ENCODE measurements at regions not wholly inside any gene's neighbourhood (a gene's known extent, or its start where the extent isn't known, plus 50 kb on each side); places are given as distances from the start of the nearest gene placed in this dataset.
A peak's percentile ranks its signal among the peaks of the same experiment; 100 is the strongest.
"Not testable (repeated sequence)": the region's sequence is repeated elsewhere in the genome, so short reads cannot be mapped to it uniquely, and the experiment has no call there.

DNA sequence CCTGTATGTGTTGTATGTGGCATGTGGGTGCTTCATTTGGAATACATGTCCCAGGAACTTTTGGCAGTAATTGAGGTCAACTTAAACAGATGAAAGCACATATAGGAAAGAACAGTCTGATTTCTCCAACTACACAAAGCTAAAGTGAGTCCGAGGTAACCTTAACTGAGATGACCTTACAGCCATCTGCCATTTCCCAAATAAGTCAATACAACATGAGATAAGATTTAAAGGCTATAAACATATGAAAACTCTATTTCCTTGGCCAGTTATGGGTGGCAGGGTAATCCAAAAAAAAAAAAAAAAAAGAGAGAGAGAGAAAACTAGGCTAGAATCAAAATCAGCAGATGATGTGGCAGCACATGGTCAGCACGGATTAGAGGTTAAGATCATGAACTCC lies 1068.3 kb downstream of the KHDRBS2 start:
- DNase-seq (ENCODE audit: low read depth): no peak

GRCh38 chr6:61210549-61210948 lies 1075.5 kb downstream of the KHDRBS2 start:
- DNase-seq (ENCODE audit: low read depth): no peak

- no peak for DNase-seq (ENCODE audit: low read depth)
Measured at GRCh38 chr6:61203966-61204496, 1082.0 kb downstream of the KHDRBS2 start.

DNA sequence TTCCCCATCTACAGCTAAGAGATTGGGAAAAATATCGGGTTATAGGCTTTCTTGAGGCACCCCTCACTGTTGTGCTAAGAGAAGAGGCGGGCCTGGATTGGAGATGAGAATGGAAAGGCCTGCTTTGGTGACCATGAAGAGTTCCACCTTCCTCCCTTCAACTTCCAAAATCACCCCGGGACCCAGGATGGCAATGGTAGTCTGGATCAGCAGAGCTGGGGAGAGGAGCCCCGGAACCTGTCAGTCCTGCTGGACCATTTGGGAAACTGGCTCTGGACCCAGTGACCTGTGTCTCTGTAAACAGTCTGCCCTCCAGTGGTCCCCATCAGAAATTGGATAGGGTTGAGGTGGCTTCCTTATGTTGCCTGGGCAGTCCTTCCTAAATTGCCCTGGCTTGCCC lies 1085.6 kb downstream of the KHDRBS2 start:
- no peak for DNase-seq (ENCODE audit: low read depth)

DNA sequence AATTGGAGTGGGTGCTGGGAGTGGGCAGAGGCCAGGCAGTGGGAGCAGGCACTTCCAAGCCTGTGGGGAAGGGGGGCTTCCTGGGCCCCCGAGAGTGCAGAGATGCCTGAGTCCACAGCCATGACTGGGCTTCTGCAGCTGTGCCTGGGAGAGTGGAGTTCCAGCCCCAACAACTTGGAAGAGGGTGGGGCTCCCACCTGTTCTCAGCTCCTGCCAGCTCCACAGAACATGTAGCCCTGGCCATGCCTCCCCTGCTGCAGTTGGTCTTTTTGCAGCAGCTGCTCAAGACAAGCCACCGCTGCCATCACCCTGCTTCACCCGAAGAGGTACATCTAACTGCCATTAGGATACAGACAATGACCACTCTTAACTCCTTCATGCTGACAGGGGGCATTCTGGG lies 1092.3 kb downstream of the KHDRBS2 start:
- peak; percentile 2 for DNase-seq (ENCODE audit: low read depth)

GRCh38 chr6:61192610-61193009 lies 1093.4 kb downstream of the KHDRBS2 start:
- no peak for DNase-seq (ENCODE audit: low read depth)

- DNase-seq (ENCODE audit: low read depth): no peak
Measured at GRCh38 chr6:61168878-61169277, 1117.1 kb downstream of the KHDRBS2 start.

DNA sequence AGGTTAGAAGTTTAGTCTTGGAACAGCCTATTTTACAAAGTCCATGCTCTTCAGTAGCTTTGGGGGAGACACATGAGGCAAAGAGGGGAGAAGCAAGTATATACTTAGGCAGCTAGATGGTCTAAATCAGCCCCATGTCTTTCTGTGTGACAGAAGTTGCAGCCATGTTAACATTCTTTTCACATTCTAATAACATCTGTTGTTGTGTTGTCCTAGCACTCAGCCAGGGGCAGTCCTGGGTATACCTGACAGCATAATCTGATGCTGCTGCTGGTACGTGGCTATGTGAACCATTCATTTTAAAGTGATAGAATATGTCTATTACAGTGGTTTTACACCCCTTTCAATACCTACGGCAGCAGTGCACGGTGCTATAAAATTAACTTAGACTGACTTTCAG lies 1137.0 kb downstream of the KHDRBS2 start:
- not testable (repeated sequence) for DNase-seq (ENCODE audit: low read depth)

DNA sequence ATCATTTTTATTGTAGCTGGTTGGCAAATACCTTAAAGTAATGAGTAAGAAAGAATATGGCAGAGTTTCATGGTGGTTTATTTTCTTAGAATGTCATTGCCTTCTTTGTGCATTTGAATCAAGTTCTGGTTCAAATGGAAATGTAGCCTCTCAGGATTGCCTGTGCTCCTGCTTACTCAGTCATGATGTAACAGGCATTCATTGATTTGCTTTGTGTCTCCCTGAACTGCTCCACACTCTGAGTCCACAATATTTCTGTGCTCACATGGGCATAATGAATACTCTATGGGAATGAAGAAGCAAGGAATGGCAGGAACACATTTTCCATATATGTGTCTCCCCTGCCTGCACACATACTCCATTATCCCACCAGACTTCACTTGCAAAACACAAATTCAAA lies 1143.8 kb downstream of the KHDRBS2 start:
- not testable (repeated sequence) for DNase-seq (ENCODE audit: low read depth)

GRCh38 chr6:61134028-61134427 lies 1152.0 kb downstream of the KHDRBS2 start:
- no peak for DNase-seq (ENCODE audit: low read depth)

GRCh38 chr6:61114185-61114584 lies 1171.8 kb downstream of the KHDRBS2 start:
- DNase-seq (ENCODE audit: low read depth): not testable (repeated sequence)

GRCh38 chr6:61107914-61108313 lies 1178.1 kb downstream of the KHDRBS2 start:
- DNase-seq (ENCODE audit: low read depth): not testable (repeated sequence)

- DNase-seq (ENCODE audit: low read depth): not testable (repeated sequence)
Measured at GRCh38 chr6:61103660-61104059, 1182.4 kb downstream of the KHDRBS2 start.

GRCh38 chr6:61100072-61100471 lies 1186.0 kb downstream of the KHDRBS2 start:
- no peak for DNase-seq (ENCODE audit: low read depth)

DNA sequence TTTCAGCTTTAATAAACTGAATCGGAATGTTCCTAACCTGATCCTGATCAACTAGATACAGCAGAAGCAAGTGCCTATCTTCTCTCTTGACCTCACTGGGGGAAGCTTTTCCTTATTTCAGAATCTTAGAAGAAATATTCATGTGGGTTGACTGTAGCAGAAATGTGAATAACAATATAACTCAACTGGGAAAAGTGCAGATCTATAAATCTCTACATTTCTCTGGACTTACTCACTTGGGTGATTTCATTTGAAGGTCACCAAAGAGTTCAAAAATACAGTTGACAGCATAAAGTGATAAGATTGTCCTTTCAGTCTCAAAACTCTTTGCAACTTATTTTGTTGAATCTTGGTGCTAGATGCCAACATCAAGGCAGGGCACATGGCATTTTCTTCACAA lies 1186.5 kb downstream of the KHDRBS2 start:
- DNase-seq (ENCODE audit: low read depth): not testable (repeated sequence)

DNA sequence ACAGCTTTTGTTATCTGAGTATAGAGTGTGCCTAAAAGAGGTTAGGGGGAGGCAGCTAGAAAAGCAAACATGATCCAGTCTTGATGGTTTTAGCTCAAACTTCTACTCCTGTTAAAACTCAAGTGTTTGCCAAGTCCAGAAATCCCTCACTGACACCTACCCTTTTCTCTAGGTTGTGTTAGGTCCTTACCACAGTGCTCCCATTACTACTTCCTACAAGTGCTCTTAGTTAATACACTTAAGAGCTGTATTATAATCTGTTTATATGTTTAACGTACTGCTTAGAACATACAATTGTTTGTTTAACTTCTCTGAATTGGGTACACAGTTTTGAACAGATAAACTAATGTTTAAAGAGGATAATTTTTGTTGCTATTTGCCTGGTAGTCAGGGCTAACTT lies 1198.0 kb downstream of the KHDRBS2 start:
- not testable (repeated sequence) for DNase-seq (ENCODE audit: low read depth)

DNA sequence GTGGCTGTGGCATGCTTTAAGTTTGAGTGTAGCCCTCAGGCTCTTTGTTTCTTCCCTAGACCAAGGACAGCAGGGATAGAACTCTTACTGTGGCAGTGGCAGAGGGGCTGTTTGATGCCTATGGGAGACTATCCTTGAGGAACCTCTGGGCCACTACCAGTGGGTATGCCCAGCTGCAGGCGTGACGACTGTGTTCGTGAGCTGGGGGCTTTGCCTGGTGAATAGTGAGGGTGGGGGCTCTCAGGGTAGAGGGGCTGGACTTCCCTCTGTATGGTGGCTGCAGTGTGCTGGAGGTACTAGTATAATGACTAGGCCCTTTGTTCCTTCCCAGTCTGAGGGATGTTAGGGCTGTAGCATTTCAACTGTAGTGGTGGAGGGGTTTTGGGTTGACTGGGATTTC lies 1242.0 kb downstream of the KHDRBS2 start:
- no peak for DNase-seq (ENCODE audit: low read depth)
